Neuron (in vitro differentiated cells): ENCODE measurements at regions not wholly inside any gene's neighbourhood (a gene's known extent, or its start where the extent isn't known, plus 50 kb on each side); places are given as distances from the start of the nearest gene placed in this dataset.

Source experiments
- H2AFZ ChIP-seq: one replicate; pipeline ENCODE4 v1.6.1; 2013; ENCODE audit warnings: low read depth, mild to moderate bottlenecking, inconsistent platforms, low read length, moderate library complexity
- H3K27me3 ChIP-seq: one replicate; pipeline ENCODE4 v1.6.1; 2013; ENCODE audit warnings: low read length; ENCODE audit not compliant: insufficient read depth
- H3K36me3 ChIP-seq: one replicate; pipeline ENCODE4 v1.6.1; 2013; ENCODE audit warnings: low read length; ENCODE audit not compliant: insufficient read depth
- H3K4me1 ChIP-seq: one replicate; pipeline ENCODE4 v1.6.1; 2013; ENCODE audit warnings: low read length; ENCODE audit not compliant: insufficient read depth
- H3K4me3 ChIP-seq: 2 replicates; pipeline ENCODE4 v1.5.1; 2013; ENCODE audit warnings: mild to moderate bottlenecking, low read length, moderate library complexity
- H3K9me3 ChIP-seq: one replicate; pipeline ENCODE4 v1.6.1; 2013; ENCODE audit warnings: low read length

DNA sequence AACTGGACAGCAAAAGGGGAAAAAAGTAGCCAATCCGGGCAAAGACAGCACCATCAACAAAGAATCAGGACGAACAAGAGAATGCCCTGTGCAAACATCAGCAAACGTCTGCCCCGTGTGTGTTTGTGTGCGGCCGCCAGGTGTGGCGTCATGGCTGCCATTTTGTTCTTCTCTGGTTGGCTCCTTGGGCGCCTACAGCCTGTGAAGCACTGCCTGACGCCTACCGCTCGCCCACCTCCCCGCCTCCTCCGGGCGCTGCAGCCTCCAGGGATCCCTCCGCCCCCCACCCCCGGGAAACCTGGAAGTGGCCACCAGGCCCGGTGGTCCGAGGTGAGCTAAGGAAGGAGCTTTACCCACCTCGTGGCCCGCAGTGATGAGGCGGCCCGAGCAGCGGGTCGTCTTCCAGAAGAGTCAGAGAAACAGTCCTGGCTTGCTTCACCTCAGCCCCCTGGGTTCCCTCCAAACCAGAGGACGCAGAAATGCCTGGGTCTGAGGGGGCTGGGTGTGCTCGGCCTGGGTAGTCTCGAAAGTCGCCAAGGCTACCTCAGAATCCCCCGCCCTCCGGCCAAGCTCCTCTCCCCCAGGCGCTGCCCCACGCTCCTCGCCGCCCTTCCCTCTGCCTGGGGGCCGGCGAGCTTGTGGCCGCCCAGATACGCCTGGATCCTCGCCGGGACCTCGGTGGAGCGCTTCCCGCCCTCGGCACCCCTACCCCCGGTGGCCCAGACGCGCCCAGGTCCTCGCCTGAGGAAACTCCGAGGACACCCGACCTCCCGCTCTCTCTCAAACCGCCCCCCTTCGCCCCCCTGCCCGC, 61.8 kb upstream of the IL6 start:
- Histone ChIP-seq H2AFZ (no peak overlapping the region), H3K27me3 (no peaks in the 10 kb centered on the region), H3K4me3 (no peak overlapping the region)

GRCh38 chr7:22663721-22664120, 63.3 kb upstream of the IL6 start:
- Histone ChIP-seq H2AFZ (no peak overlapping the region), H3K27me3 (no peaks in the 10 kb centered on the region), H3K36me3 (no peaks in the 10 kb centered on the region), H3K4me3 (no peak overlapping the region), H3K9me3 (no peaks in the 10 kb centered on the region), H3K4me1 (no peaks in the 10 kb centered on the region)

More for the DNA sequence above, 61.8 kb upstream of the IL6 start:
- Histone ChIP-seq H3K4me1 (no peaks in the 10 kb centered on the region), H3K36me3 (no peaks in the 10 kb centered on the region), H3K9me3 (no peaks in the 10 kb centered on the region)

- Histone ChIP-seq H2AFZ (no peak overlapping the region), H3K9me3 (no peaks in the 10 kb centered on the region), H3K4me3 (no peak overlapping the region), H3K27me3 (no peaks in the 10 kb centered on the region), H3K4me1 (no peaks in the 10 kb centered on the region), H3K36me3 (no peaks in the 10 kb centered on the region)
Measured at GRCh38 chr7:22663357-22663718, 63.7 kb upstream of the IL6 start.

DNA sequence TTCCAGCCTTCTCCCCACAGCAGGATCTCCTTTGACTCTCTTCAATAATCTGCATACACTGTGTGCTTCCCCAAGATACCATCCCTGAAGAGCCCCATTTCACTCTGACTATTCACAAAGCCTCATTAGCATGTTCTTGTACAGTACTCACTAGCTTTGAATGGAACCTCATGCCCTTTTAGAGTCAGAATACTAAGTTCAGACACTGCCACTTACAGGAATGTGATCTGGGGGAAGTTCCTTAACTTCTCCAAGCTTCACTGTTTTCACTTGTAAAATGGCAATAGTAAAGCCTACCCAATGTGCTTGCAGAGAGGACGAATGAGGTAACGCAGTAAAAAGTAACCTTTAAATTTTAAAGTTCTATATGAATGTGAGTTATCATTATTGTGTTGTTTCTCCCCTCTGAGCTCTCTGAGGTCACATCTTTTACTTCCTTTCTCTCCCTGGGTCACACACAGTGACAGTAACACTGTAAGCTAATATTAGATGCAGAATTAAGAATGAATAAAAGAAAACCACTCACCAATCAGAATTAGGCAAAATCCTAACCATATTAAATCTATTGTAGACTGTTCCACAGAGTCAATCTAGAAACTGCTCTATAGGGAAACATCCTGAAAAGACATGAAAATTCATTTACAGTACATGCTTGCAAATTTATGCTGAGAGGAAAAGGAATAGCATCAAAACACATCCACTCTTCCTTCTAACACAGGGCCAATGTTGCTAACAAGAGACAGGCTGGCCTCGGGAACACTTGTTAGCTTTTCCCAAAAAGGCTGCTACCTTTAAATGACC, 64.2 kb upstream of the IL6 start:
- no peaks in the 10 kb centered on the region for H3K27me3 ChIP-seq
- no peaks in the 10 kb centered on the region for H3K9me3 ChIP-seq
- H3K4me1 ChIP-seq = no peaks in the 10 kb centered on the region
- H3K4me3 ChIP-seq = no peak overlapping the region
- H2AFZ ChIP-seq = no peak overlapping the region
- no peaks in the 10 kb centered on the region for H3K36me3 ChIP-seq

DNA sequence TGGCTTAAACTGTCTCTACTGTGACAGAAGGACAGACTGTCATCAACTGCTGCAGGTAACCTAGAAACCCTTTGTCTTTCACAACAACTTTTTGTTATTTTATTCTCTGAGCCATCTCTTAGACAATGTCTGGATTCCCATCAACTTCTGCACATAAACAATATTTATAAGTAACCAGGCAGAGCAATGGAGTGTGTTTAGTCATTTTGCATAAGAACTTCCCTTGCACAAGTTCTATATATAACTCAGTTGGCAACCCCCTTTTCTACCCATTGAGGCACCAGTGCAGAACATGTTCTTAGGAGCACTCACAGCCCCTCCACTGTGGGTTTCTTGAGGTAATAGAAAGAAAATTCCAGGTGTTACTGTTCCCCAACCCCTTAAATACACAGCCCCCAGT, 65.0 kb upstream of the IL6 start:
- no peaks in the 10 kb centered on the region for H3K36me3 ChIP-seq
- H2AFZ ChIP-seq = no peak overlapping the region
- H3K27me3 ChIP-seq = no peaks in the 10 kb centered on the region
- H3K4me3 ChIP-seq = no peak overlapping the region
- no peaks in the 10 kb centered on the region for H3K4me1 ChIP-seq
- no peaks in the 10 kb centered on the region for H3K9me3 ChIP-seq

DNA sequence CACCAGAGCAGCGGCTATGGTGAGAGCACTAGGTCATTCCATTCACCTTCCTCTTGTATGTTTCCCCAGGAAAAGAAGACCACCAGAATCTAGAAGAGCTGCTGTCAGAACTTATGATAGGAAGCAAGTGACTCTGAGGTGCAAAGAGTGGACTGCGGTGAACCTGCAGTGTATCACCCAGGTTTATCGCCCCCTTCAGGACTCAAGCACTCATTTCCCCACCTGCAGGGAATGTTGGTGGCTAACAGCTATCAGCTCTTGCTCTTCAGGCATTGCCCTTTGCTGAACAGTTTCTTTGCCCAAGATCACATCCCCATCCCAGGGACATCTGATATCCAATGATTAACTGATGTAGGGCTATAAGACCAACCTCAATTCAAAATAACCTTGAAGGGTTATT, 66.3 kb upstream of the IL6 start:
- H2AFZ ChIP-seq = no peak overlapping the region
- H3K9me3 ChIP-seq = no peaks in the 10 kb centered on the region
- no peaks in the 10 kb centered on the region for H3K4me1 ChIP-seq
- no peak overlapping the region for H3K4me3 ChIP-seq
- H3K36me3 ChIP-seq = no peaks in the 10 kb centered on the region
- H3K27me3 ChIP-seq = no peaks in the 10 kb centered on the region

DNA sequence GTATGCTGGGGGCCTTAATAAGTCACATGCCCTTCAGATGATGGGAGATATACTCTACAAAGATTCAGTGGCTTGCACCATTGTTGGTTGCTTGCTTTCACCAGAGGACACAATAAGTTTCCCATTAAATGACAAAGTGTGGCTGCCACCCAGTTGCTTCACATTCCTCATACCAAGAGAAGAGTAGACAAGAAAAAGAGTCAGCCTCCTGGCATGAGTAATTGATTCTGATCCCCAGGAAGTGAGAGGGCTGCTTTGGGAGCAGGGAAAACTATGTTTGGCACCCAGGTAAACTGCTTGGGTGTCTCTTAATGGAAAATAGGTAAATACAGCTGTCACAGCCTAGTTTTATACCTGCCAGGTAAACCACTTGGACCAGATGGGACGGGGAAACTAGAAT, 66.7 kb upstream of the IL6 start:
- H3K4me3 ChIP-seq = no peak overlapping the region
- no peaks in the 10 kb centered on the region for H3K36me3 ChIP-seq
- H3K9me3 ChIP-seq = no peaks in the 10 kb centered on the region
- H2AFZ ChIP-seq = no peak overlapping the region
- H3K27me3 ChIP-seq = no peaks in the 10 kb centered on the region
- no peaks in the 10 kb centered on the region for H3K4me1 ChIP-seq

DNA sequence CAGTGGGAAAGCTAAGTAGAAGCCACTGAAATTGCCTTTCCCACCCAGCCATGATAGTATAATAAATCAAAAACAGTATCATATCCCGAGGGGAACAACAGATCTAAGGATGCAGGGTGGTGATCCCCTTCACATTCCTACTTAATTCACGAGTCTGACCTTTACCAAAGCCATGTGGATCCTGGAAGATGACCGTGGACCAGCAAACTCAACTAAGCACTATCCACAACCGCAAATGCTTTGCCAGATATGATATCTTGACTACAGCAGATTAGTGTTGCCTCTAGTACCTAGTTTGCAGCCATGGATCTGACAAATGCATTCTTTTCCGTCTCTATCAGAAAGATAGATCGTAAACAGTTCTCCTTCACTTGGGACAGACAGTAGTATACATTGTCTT, 67.3 kb upstream of the IL6 start:
- no peaks in the 10 kb centered on the region for H3K36me3 ChIP-seq
- H3K4me1 ChIP-seq = no peaks in the 10 kb centered on the region
- no peaks in the 10 kb centered on the region for H3K27me3 ChIP-seq
- no peak overlapping the region for H2AFZ ChIP-seq
- H3K4me3 ChIP-seq = no peak overlapping the region
- H3K9me3 ChIP-seq = no peaks in the 10 kb centered on the region

GRCh38 chr7:22658031-22658430, 69.0 kb upstream of the IL6 start:
- Histone ChIP-seq H3K9me3 (no peaks in the 10 kb centered on the region), H3K36me3 (no peaks in the 10 kb centered on the region), H3K4me1 (peaks cover 12% of the 10 kb centered on the region), H3K27me3 (no peaks in the 10 kb centered on the region), H3K4me3 (no peak overlapping the region), H2AFZ (no peak overlapping the region)

- Histone ChIP-seq H3K4me3 (no peak overlapping the region), H3K27me3 (no peaks in the 10 kb centered on the region), H3K4me1 (peaks cover 12% of the 10 kb centered on the region), H3K36me3 (no peaks in the 10 kb centered on the region), H3K9me3 (no peaks in the 10 kb centered on the region), H2AFZ (no peak overlapping the region)
Measured at GRCh38 chr7:22657479-22657878, 69.5 kb upstream of the IL6 start.

DNA sequence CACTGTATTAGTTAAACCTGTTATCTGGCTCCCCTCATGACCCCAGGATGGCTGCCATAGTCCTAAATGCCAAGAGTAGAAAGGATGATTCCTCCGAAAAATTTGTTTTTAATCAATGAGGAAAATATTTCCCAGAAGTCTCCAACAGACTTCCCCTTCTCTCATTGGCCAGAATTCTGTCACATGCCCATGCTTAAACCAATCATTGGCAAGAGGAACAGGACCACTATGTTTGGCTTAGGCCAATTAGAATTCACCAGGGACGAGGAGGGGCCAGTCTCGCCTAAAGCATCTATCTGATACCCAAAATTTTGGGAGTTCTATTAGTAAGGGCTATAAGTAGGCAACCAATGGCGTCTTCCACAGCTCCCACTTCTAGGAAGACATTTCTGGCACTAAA, 71.2 kb upstream of the IL6 start:
- Histone ChIP-seq H3K36me3 (no peaks in the 10 kb centered on the region), H2AFZ (no peak overlapping the region), H3K4me1 (peaks cover 12% of the 10 kb centered on the region), H3K4me3 (no peak overlapping the region), H3K9me3 (no peaks in the 10 kb centered on the region), H3K27me3 (no peaks in the 10 kb centered on the region)

DNA sequence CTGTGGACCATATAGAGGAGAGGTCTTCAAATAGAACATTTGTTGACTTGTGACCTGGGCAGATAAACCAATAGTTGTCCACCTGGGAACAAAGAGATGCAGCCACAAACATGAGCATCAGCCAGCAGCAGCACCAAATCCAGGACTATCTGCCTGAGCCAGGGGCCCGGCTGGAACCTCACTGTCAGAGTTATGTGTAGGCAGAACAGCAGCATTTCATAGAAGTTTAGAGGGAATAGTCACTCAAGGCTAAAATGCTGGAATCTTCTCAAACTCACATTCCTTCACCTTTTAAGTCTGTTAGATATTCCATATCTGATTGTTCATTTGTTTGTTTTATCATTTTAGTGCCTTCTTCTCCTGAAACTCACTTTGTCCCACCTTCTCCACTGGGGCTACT, 72.2 kb upstream of the IL6 start:
- Histone ChIP-seq H3K27me3 (no peaks in the 10 kb centered on the region), H3K4me1 (peaks cover 12% of the 10 kb centered on the region), H3K36me3 (no peaks in the 10 kb centered on the region), H2AFZ (no peak overlapping the region), H3K4me3 (no peak overlapping the region), H3K9me3 (no peaks in the 10 kb centered on the region)

- H2AFZ ChIP-seq = peak overlapping the region; percentile 8
- H3K27me3 ChIP-seq = no peaks in the 10 kb centered on the region
- no peak overlapping the region for H3K4me3 ChIP-seq
- H3K9me3 ChIP-seq = no peaks in the 10 kb centered on the region
- no peaks in the 10 kb centered on the region for H3K36me3 ChIP-seq
- H3K4me1 ChIP-seq = peaks cover 12% of the 10 kb centered on the region
Measured at GRCh38 chr7:22653951-22654350, 73.0 kb upstream of the IL6 start.
